ENCODE measurements at regions not wholly inside any gene's neighbourhood (a gene's known extent, or its start where the extent isn't known, plus 50 kb on each side); places are given as distances from the start of the nearest gene placed in this dataset.

GRCh38 chr7:19971956-19972355, 198.5 kb upstream of the TMEM196 start:
- H3K27me3 ChIP-seq (replicated peaks; ENCODE audit: insufficient read depth, low read depth, low read length, poor library complexity), result no peaks in the 10 kb centered on the region
- no peaks in the 10 kb centered on the region for H3K36me3 ChIP-seq (ENCODE audit: insufficient read depth, low read length, poor library complexity, severe bottlenecking)
- DNase-seq (ENCODE audit: low spot score), result no peak
- POLR2A ChIA-PET (ENCODE audit: low non-redundant PET), result no interaction called here
- CTCF ChIA-PET, result no interaction called here
- no peak overlapping the region for H3K27ac ChIP-seq (ENCODE audit: low read depth, low read length, poor library complexity, severe bottlenecking)
- no peak overlapping the region for H3K4me3 ChIP-seq (ENCODE audit: low read depth, low read length, poor library complexity, severe bottlenecking)
- intact Hi-C loops (cut with micrococcal nuclease; ENCODE audit: unreplicated experiment), result no loop called here
- BruUV-seq (replicated peaks), result no TSS peak
- no peaks in the 10 kb centered on the region for H3K9me3 ChIP-seq (ENCODE audit: low read depth, low read length, poor library complexity, severe bottlenecking)
- TF ChIP-seq CTCF (conservative IDR thresholded peaks at IDR 0.05; ENCODE audit: low read depth, low read length) (no peak), EZH2 (IDR thresholded peaks at IDR 0.05; ENCODE audit: borderline replicate concordance, low read depth, low read length, poor library complexity, severe bottlenecking) (no peak)
- H3K4me1 ChIP-seq (ENCODE audit: insufficient read depth, low read length, poor library complexity, severe bottlenecking), result no peaks in the 10 kb centered on the region

- no TSS peak for BruUV-seq (replicated peaks)
- no peaks in the 10 kb centered on the region for H3K27me3 ChIP-seq (replicated peaks; ENCODE audit: insufficient read depth, low read depth, low read length, poor library complexity)
- H3K4me1 ChIP-seq (ENCODE audit: insufficient read depth, low read length, poor library complexity, severe bottlenecking), result no peaks in the 10 kb centered on the region
- H3K36me3 ChIP-seq (ENCODE audit: insufficient read depth, low read length, poor library complexity, severe bottlenecking), result no peaks in the 10 kb centered on the region
- intact Hi-C loops (cut with micrococcal nuclease; ENCODE audit: unreplicated experiment), result no loop called here
- ChIA-PET POLR2A (ENCODE audit: low non-redundant PET) (no interaction called here), CTCF (no interaction called here)
- no peak overlapping the region for H3K27ac ChIP-seq (ENCODE audit: low read depth, low read length, poor library complexity, severe bottlenecking)
- TF ChIP-seq CTCF (conservative IDR thresholded peaks at IDR 0.05; ENCODE audit: low read depth, low read length), result no peak
- no peak for TF ChIP-seq EZH2 (IDR thresholded peaks at IDR 0.05; ENCODE audit: borderline replicate concordance, low read depth, low read length, poor library complexity, severe bottlenecking)
- H3K9me3 ChIP-seq (ENCODE audit: low read depth, low read length, poor library complexity, severe bottlenecking), result no peaks in the 10 kb centered on the region
- H3K4me3 ChIP-seq (ENCODE audit: low read depth, low read length, poor library complexity, severe bottlenecking), result no peak overlapping the region
- DNase-seq (ENCODE audit: low spot score), result no peak
Measured at GRCh38 chr7:19970514-19970913, 197.1 kb upstream of the TMEM196 start.

GRCh38 chr7:19969859-19970493, 196.6 kb upstream of the TMEM196 start:
- H3K36me3 ChIP-seq (ENCODE audit: insufficient read depth, low read length, poor library complexity, severe bottlenecking), result no peaks in the 10 kb centered on the region
- TF ChIP-seq EZH2 (IDR thresholded peaks at IDR 0.05; ENCODE audit: borderline replicate concordance, low read depth, low read length, poor library complexity, severe bottlenecking) (no peak), CTCF (conservative IDR thresholded peaks at IDR 0.05; ENCODE audit: low read depth, low read length) (no peak)
- ChIA-PET POLR2A (ENCODE audit: low non-redundant PET) (no interaction called here), CTCF (no interaction called here)
- BruUV-seq (replicated peaks), result no TSS peak
- H3K27ac ChIP-seq (ENCODE audit: low read depth, low read length, poor library complexity, severe bottlenecking), result no peak overlapping the region
- H3K4me1 ChIP-seq (ENCODE audit: insufficient read depth, low read length, poor library complexity, severe bottlenecking), result no peaks in the 10 kb centered on the region
- intact Hi-C loops (cut with micrococcal nuclease; ENCODE audit: unreplicated experiment), result no loop called here
- H3K9me3 ChIP-seq (ENCODE audit: low read depth, low read length, poor library complexity, severe bottlenecking), result no peaks in the 10 kb centered on the region
- no peaks in the 10 kb centered on the region for H3K27me3 ChIP-seq (replicated peaks; ENCODE audit: insufficient read depth, low read depth, low read length, poor library complexity)
- no peak for DNase-seq (ENCODE audit: low spot score)
- H3K4me3 ChIP-seq (ENCODE audit: low read depth, low read length, poor library complexity, severe bottlenecking), result no peak overlapping the region
